HEK293 (cell line): ENCODE measurements at regions not wholly inside any gene's neighbourhood (a gene's known extent, or its start where the extent isn't known, plus 50 kb on each side); places are given as distances from the start of the nearest gene placed in this dataset.
A peak's percentile ranks its signal among the peaks of the same experiment; 100 is the strongest.

Experiments
- CTCF ChIA-PET: fragments of 350-600 bp; formaldehyde crosslinking; extraction: SDS; loops from one replicate; lab custom pipeline; 2021; ENCODE audit warnings: antibody characterized with exemption; lab: Yijun Ruan, JAX
- POLR2A ChIA-PET: fragments of 300-600 bp; formaldehyde crosslinking; extraction: SDS; loops from one replicate; lab custom pipeline; 2020; ENCODE audit warnings: antibody characterized with exemption, inconsistent platforms; lab: Yijun Ruan, JAX
- H3K27ac ChIP-seq: fragments of 200-500 bp; sonication (Bioruptor generic); 2 replicates; pipeline ENCODE4 v1.5.1; 2014; ENCODE audit warnings: low read depth, low read length, control low read depth, inconsistent platforms; ENCODE audit errors: extremely low read depth
- H3K36me3 ChIP-seq, 2 experiments: fragments of 200-500 bp in 1 of 2; sonication (Bioruptor generic) in 1 of 2; 1 replicate in 1 of 2; 2 replicates in 1 of 2; pipeline ENCODE4 v1.5.1; 2014 to 2017; ENCODE audit warnings: inconsistent platforms in 2 of 2, low read length in 2 of 2; ENCODE audit not compliant: control insufficient read depth in 2 of 2, insufficient read depth in 1 of 2
- H3K4me1 ChIP-seq: fragments of 200-500 bp; sonication (Bioruptor generic); 2 replicates; pipeline ENCODE4 v1.5.1; 2014; ENCODE audit warnings: mild to moderate bottlenecking, low read length, inconsistent platforms; ENCODE audit not compliant: control insufficient read depth, insufficient read depth
- H3K4me3 ChIP-seq: 2 replicates; pipeline ENCODE4 v1.5.1; 2011; ENCODE audit warnings: low read depth, mild to moderate bottlenecking, control low read depth, low read length, moderate library complexity
- H3K9me3 ChIP-seq: fragments of 200-500 bp; sonication (Bioruptor generic); 2 replicates; pipeline ENCODE4 v1.5.1; 2014; ENCODE audit warnings: low read depth, low read length, inconsistent platforms; ENCODE audit not compliant: control insufficient read depth, insufficient read depth
- IKZF3 ChIP-seq: fragments of 450-650 bp; IDR thresholded peaks from 2 replicates; pipeline ENCODE4 v1.5.0; 2018; ENCODE audit warnings: missing biosample characterization, mild to moderate bottlenecking, missing genetic modification characterization, moderate library complexity
- KLF9 ChIP-seq: fragments of 450-650 bp; formaldehyde crosslinking; IDR thresholded peaks from 2 replicates; pipeline ENCODE4 v1.5.1; 2016; ENCODE audit warnings: missing biosample characterization, missing genetic modification characterization, low read depth
- MEIS1 ChIP-seq: sonication (generic); formaldehyde crosslinking; IDR thresholded peaks from 2 replicates; pipeline ENCODE4 v1.8.1; 2022; ENCODE audit warnings: missing genetic modification reagents, mild to moderate bottlenecking, borderline replicate concordance
- PRDM6 ChIP-seq: fragments of 450-650 bp; formaldehyde crosslinking; IDR thresholded peaks from 2 replicates; pipeline ENCODE4 v1.5.1; 2017; ENCODE audit warnings: missing biosample characterization, missing genetic modification characterization
- RBAK ChIP-seq: fragments of 450-650 bp; formaldehyde crosslinking; IDR thresholded peaks from 2 replicates; pipeline ENCODE4 v1.5.1; 2016; ENCODE audit warnings: missing biosample characterization, missing genetic modification characterization
- TRIM28 ChIP-seq: IDR thresholded peaks from 2 replicates; pipeline ENCODE4 v1.6.1; 2011; ENCODE audit warnings: low read length, control low read depth, borderline replicate concordance
- ZBTB20 ChIP-seq: fragments of 450-650 bp; formaldehyde crosslinking; IDR thresholded peaks from 2 replicates; pipeline ENCODE4 v1.5.1; 2016; ENCODE audit warnings: missing biosample characterization, missing genetic modification characterization
- ZBTB21 ChIP-seq: fragments of 450-650 bp; formaldehyde crosslinking; IDR thresholded peaks from 2 replicates; pipeline ENCODE4 v1.5.1; 2017; ENCODE audit warnings: missing biosample characterization, missing genetic modification characterization
- ZBTB7A ChIP-seq: fragments of 450-650 bp; formaldehyde crosslinking; IDR thresholded peaks from 2 replicates; pipeline ENCODE4 v1.5.1; 2016; ENCODE audit warnings: low read depth, missing biosample characterization, missing genetic modification characterization
- ZFP3 ChIP-seq: fragments of 450-650 bp; formaldehyde crosslinking; IDR thresholded peaks from 2 replicates; pipeline ENCODE4 v1.5.1; 2016; ENCODE audit warnings: low read depth, missing biosample characterization, missing genetic modification characterization
- ZFP41 ChIP-seq: fragments of 450-650 bp; formaldehyde crosslinking; IDR thresholded peaks from 2 replicates; pipeline ENCODE4 v1.5.1; 2016; ENCODE audit warnings: missing biosample characterization, missing genetic modification characterization, borderline replicate concordance
- ZFP69B ChIP-seq: fragments of 450-650 bp; formaldehyde crosslinking; IDR thresholded peaks from 2 replicates; pipeline ENCODE4 v1.5.1; 2016; ENCODE audit warnings: missing biosample characterization, missing genetic modification characterization
- ZIC2 ChIP-seq: fragments of 450-650 bp; formaldehyde crosslinking; IDR thresholded peaks from 2 replicates; pipeline ENCODE4 v1.5.1; 2016; ENCODE audit warnings: missing biosample characterization, missing genetic modification characterization
- ZNF2 ChIP-seq: fragments of 450-650 bp; formaldehyde crosslinking; IDR thresholded peaks from 2 replicates; pipeline ENCODE4 v1.5.1; 2016; ENCODE audit warnings: missing biosample characterization, missing genetic modification characterization
- ZNF239 ChIP-seq: fragments of 450-650 bp; formaldehyde crosslinking; IDR thresholded peaks from 2 replicates; pipeline ENCODE4 v1.5.1; 2016; ENCODE audit warnings: missing biosample characterization, missing genetic modification characterization
- ZNF366 ChIP-seq: fragments of 450-650 bp; formaldehyde crosslinking; conservative IDR thresholded peaks from 2 replicates; pipeline ENCODE4 v1.5.1; 2016; ENCODE audit warnings: missing biosample characterization, missing genetic modification characterization
- ZNF394 ChIP-seq: fragments of 450-650 bp; formaldehyde crosslinking; IDR thresholded peaks from 2 replicates; pipeline ENCODE4 v1.5.1; 2016; ENCODE audit warnings: missing biosample characterization, missing genetic modification characterization, mild to moderate bottlenecking, moderate library complexity, borderline replicate concordance
- ZNF423 ChIP-seq: fragments of 450-650 bp; formaldehyde crosslinking; IDR thresholded peaks from 2 replicates; pipeline ENCODE4 v1.5.1; 2016; ENCODE audit warnings: missing biosample characterization, missing genetic modification characterization
- ZNF624 ChIP-seq: fragments of 450-650 bp; formaldehyde crosslinking; IDR thresholded peaks from 2 replicates; pipeline ENCODE4 v1.5.1; 2017; ENCODE audit warnings: missing biosample characterization, missing genetic modification characterization
- ZNF660 ChIP-seq: fragments of 450-650 bp; IDR thresholded peaks from 2 replicates; pipeline ENCODE4 v1.5.1; 2018; ENCODE audit warnings: missing biosample characterization, mild to moderate bottlenecking, missing genetic modification characterization
- ZNF670 ChIP-seq: fragments of 450-650 bp; formaldehyde crosslinking; IDR thresholded peaks from 2 replicates; pipeline ENCODE4 v1.5.1; 2016; ENCODE audit warnings: missing biosample characterization, missing genetic modification characterization, low read depth
- ZNF704 ChIP-seq: fragments of 450-650 bp; formaldehyde crosslinking; IDR thresholded peaks from 2 replicates; pipeline ENCODE4 v1.5.1; 2016; ENCODE audit warnings: missing biosample characterization, missing genetic modification characterization
- ZNF777 ChIP-seq: fragments of 450-650 bp; formaldehyde crosslinking; IDR thresholded peaks from 2 replicates; pipeline ENCODE4 v1.5.1; 2017; ENCODE audit warnings: missing biosample characterization, missing genetic modification characterization, borderline replicate concordance
- ZSCAN23 ChIP-seq: fragments of 450-650 bp; formaldehyde crosslinking; IDR thresholded peaks from 2 replicates; pipeline ENCODE4 v1.5.1; 2016; ENCODE audit warnings: missing biosample characterization, missing genetic modification characterization
- ZSCAN5A ChIP-seq: fragments of 450-650 bp; formaldehyde crosslinking; IDR thresholded peaks from 2 replicates; pipeline ENCODE4 v1.5.1; 2016; ENCODE audit warnings: missing biosample characterization, missing genetic modification characterization
- TF ChIP-seq, protein P1 (sequence below): fragments of 450-650 bp; formaldehyde crosslinking; IDR thresholded peaks from 2 replicates; pipeline ENCODE4 v1.5.1; 2017; ENCODE audit warnings: missing biosample characterization, missing genetic modification characterization

DNA sequence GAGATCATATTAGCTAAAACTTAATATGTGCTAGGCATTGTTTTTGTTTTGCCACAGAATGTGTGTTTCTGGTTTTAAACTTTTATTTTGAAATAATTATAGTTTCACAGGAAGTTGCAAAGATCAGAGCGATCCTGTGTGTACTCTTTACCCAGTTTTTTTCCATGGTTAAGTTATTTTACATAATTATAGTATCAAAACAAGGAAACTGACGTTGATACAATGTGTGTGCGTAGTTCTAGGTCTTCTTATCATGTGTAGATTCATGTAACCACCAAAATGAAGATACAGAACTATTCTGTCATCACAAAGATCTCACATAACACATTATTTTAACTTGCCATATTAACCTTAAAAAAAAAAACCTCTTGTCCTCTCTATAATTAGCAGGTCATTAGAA, 69.2 kb downstream of the BLTP1 start (continued):
- TF ChIP-seq ZNF704 (tag by site-specific recombination) (no peak), ZNF670 (tag by site-specific recombination) (no peak)

- Histone ChIP-seq H3K4me1 (no peaks in the 10 kb centered on the region), H3K4me3 (no peak overlapping the region), H3K36me3 (peaks cover 3 to 24% of the 10 kb centered on the region in 2 experiments; a peak in 2 of 3 replicates), H3K27ac (no peak overlapping the region), H3K9me3 (no peaks in the 10 kb centered on the region)
- ChIA-PET POLR2A (no interaction called here), CTCF (interaction anchor here (1.2 to 1.3 kb wide), 2 partner anchors 16 to 324 kb away, joined by 3 to 10 read pairs; no protein-coding TSS in a partner anchor)
- peak; percentile 39; the same call in 1 of the 2 replicates for TF ChIP-seq PRDM6 (tag by site-specific recombination)
- no peak for TF ChIP-seq ZNF423 (tag by site-specific recombination)
- TF ChIP-seq ZNF660 (tag by site-specific recombination), result no peak
- peak; percentile 92 for TF ChIP-seq ZIC2 (tag by site-specific recombination)
- TF ChIP-seq, all 188 proteins: peak for 2
Observed at GRCh38 chr4:122224348-122224747, 72.2 kb downstream of the BLTP1 start.

DNA sequence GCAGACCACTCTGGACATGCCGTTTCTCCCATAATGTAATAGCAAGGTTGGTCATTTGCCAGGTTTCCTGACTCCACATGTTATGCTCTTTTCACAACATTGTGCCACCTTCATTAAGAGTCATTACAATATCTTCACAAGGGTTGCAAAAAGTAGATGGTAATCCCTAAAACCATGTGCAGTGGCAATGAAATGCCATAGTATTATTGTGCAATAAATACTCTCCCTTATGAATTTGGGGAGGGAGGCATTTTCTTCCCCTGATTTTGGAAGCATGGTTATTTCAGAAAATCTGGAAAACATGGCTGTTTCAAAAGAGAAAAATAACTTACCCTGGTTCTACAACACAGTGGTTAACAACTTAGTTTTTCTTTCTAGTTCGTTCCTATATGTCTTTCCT, 75.1 kb downstream of the BLTP1 start:
- H3K4me1 ChIP-seq, result no peaks in the 10 kb centered on the region
- H3K27ac ChIP-seq, result no peak overlapping the region
- H3K36me3 ChIP-seq, result peaks cover 8 to 24% of the 10 kb centered on the region in 2 experiments; a peak in 2 of 3 replicates
- CTCF ChIA-PET, result interaction anchor here (0.7 kb wide), 1 partner anchor 327 kb away, joined by 3 read pairs; no protein-coding TSS in a partner anchor
- POLR2A ChIA-PET, result no interaction called here
- no peak for TF ChIP-seq ZNF239
- no peaks in the 10 kb centered on the region for H3K9me3 ChIP-seq
- H3K4me3 ChIP-seq, result no peak overlapping the region

GRCh38 chr4:122229857-122230256, 77.7 kb downstream of the BLTP1 start:
- H3K27ac ChIP-seq, result no peak overlapping the region
- TF ChIP-seq ZNF239 (no peak), ZFP3 (tag by site-specific recombination) (no peak), ZNF2 (no peak), ZNF394 (no peak), ZSCAN5A (tag by site-specific recombination) (no peak), KLF9 (tag by site-specific recombination) (no peak), ZFP69B (tag by site-specific recombination) (no peak), ZNF366 (tag by site-specific recombination) (no peak), ZBTB20 (tag by site-specific recombination) (no peak), ZNF777 (tag by site-specific recombination) (no peak), IKZF3 (no peak), TRIM28 (no peak), ZFP41 (tag by site-specific recombination) (no peak), ZNF624 (tag by site-specific recombination) (no peak), ZBTB7A (tag by site-specific recombination) (no peak), ZBTB21 (tag by site-specific recombination) (no peak), ZSCAN23 (tag by site-specific recombination) (no peak), RBAK (tag by site-specific recombination) (no peak), MEIS1 (CRISPR knock-in tag) (no peak)
- TF ChIP-seq, protein P1, sequence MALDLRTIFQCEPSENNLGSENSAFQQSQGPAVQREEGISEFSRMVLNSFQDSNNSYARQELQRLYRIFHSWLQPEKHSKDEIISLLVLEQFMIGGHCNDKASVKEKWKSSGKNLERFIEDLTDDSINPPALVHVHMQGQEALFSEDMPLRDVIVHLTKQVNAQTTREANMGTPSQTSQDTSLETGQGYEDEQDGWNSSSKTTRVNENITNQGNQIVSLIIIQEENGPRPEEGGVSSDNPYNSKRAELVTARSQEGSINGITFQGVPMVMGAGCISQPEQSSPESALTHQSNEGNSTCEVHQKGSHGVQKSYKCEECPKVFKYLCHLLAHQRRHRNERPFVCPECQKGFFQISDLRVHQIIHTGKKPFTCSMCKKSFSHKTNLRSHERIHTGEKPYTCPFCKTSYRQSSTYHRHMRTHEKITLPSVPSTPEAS, result no peak
- TF ChIP-seq, all 188 proteins: peak for 0
- no peaks in the 10 kb centered on the region for H3K4me1 ChIP-seq
- POLR2A ChIA-PET, result no interaction called here
- CTCF ChIA-PET, result no interaction called here
- H3K36me3 ChIP-seq, result peaks cover 8 to 23% of the 10 kb centered on the region in 2 experiments; a peak in 2 of 3 replicates
- no peak overlapping the region for H3K4me3 ChIP-seq
- H3K9me3 ChIP-seq, result no peaks in the 10 kb centered on the region
